ENCODE measurements at regions not wholly inside any gene's neighbourhood (a gene's known extent, or its start where the extent isn't known, plus 50 kb on each side); places are given as distances from the start of the nearest gene placed in this dataset.

DNA sequence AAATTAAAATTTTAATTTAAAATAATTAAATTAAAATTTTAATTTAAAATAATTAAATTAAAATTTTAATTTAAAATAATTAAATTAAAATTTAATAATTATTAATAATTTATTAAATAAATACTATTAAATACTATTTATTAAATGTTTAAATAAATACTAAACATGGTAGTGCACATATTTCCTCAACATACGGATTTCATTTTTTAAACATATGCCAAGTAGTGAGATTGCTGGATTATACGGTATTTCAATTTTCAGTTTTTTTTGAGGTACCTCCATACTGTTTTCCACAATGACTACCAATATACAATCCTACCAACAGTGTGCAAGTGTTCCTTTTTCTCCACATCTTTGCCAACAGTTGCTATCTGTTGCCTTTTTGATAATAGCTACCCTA is 852.9 kb upstream of the CDH8 start:
- ChIA-PET SMC1A (ENCODE audit: uncharacterized antibody, unreplicated experiment) (no interaction called here), RAD21 (ENCODE audit: unreplicated experiment) (no interaction called here), POLR2A (no interaction called here), CTCF (no interaction called here)
- H3K4me2 ChIP-seq (ENCODE audit: control insufficient read depth, insufficient read depth), result no peak overlapping the region
- H3K79me2 ChIP-seq (ENCODE audit: control insufficient read depth, insufficient read depth, low read length), result no peaks in the 10 kb centered on the region
- no peaks in the 10 kb centered on the region for H4K20me1 ChIP-seq (ENCODE audit: control insufficient read depth, insufficient read depth)
- H2AFZ ChIP-seq (ENCODE audit: control insufficient read depth, low read depth, low read length), result no peak overlapping the region
- H3K36me3 ChIP-seq (ENCODE audit: control insufficient read depth in 2 of 2, insufficient read depth in 2 of 2, low read length in 1 of 2), result no peaks in the 10 kb centered on the region
- H3K9ac ChIP-seq (ENCODE audit: control insufficient read depth, insufficient read depth, low read length), result no peak overlapping the region
- WGBS (ENCODE audit: insufficient coverage, insufficient replicate concordance, low lambda C conversion rate, missing lambda C conversion rate), result 91% methylated on average over 2 of the region's 2 CpGs
- TF ChIP-seq BCL11A (IDR thresholded peaks at IDR 0.05; ENCODE audit: low read depth, low read length) (no peak), RUNX3 (IDR thresholded peaks at IDR 0.05; ENCODE audit: low read length) (no peak), YBX1 (IDR thresholded peaks at IDR 0.05) (no peak), SREBF2 (IDR thresholded peaks at IDR 0.05; ENCODE audit: low read length) (no peak), SMC3 (IDR thresholded peaks at IDR 0.05; ENCODE audit: borderline replicate concordance, low read length) (no peak), YY1 (IDR thresholded peaks at IDR 0.05; ENCODE audit: low read depth, low read length) (no peak), TCF12 (IDR thresholded peaks at IDR 0.05; ENCODE audit: low read depth, low read length) (no peak), BMI1 (IDR thresholded peaks at IDR 0.05; ENCODE audit: borderline replicate concordance) (no peak), FOS (IDR thresholded peaks at IDR 0.05; ENCODE audit: borderline replicate concordance, extremely low read depth, insufficient read length) (no peak), ZNF274 (IDR thresholded peaks at IDR 0.05; ENCODE audit: insufficient read depth, insufficient read length) (no peak), MTA3 (IDR thresholded peaks at IDR 0.05; ENCODE audit: borderline replicate concordance, low read length) (no peak), RELA (IDR thresholded peaks at IDR 0.05; ENCODE audit: borderline replicate concordance, partially characterized antibody) (no peak)
- TF ChIP-seq, protein P1, sequence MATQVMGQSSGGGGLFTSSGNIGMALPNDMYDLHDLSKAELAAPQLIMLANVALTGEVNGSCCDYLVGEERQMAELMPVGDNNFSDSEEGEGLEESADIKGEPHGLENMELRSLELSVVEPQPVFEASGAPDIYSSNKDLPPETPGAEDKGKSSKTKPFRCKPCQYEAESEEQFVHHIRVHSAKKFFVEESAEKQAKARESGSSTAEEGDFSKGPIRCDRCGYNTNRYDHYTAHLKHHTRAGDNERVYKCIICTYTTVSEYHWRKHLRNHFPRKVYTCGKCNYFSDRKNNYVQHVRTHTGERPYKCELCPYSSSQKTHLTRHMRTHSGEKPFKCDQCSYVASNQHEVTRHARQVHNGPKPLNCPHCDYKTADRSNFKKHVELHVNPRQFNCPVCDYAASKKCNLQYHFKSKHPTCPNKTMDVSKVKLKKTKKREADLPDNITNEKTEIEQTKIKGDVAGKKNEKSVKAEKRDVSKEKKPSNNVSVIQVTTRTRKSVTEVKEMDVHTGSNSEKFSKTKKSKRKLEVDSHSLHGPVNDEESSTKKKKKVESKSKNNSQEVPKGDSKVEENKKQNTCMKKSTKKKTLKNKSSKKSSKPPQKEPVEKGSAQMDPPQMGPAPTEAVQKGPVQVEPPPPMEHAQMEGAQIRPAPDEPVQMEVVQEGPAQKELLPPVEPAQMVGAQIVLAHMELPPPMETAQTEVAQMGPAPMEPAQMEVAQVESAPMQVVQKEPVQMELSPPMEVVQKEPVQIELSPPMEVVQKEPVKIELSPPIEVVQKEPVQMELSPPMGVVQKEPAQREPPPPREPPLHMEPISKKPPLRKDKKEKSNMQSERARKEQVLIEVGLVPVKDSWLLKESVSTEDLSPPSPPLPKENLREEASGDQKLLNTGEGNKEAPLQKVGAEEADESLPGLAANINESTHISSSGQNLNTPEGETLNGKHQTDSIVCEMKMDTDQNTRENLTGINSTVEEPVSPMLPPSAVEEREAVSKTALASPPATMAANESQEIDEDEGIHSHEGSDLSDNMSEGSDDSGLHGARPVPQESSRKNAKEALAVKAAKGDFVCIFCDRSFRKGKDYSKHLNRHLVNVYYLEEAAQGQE (IDR thresholded peaks at IDR 0.05; ENCODE audit: low read depth, low read length), result no peak
- TF ChIP-seq, protein P2, sequence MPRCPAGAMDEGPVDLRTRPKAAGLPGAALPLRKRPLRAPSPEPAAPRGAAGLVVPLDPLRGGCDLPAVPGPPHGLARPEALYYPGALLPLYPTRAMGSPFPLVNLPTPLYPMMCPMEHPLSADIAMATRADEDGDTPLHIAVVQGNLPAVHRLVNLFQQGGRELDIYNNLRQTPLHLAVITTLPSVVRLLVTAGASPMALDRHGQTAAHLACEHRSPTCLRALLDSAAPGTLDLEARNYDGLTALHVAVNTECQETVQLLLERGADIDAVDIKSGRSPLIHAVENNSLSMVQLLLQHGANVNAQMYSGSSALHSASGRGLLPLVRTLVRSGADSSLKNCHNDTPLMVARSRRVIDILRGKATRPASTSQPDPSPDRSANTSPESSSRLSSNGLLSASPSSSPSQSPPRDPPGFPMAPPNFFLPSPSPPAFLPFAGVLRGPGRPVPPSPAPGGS (IDR thresholded peaks at IDR 0.05; ENCODE audit: borderline replicate concordance, insufficient read depth, low read depth, low read length, poor library complexity, severe bottlenecking), result no peak
- TF ChIP-seq, protein P3, sequence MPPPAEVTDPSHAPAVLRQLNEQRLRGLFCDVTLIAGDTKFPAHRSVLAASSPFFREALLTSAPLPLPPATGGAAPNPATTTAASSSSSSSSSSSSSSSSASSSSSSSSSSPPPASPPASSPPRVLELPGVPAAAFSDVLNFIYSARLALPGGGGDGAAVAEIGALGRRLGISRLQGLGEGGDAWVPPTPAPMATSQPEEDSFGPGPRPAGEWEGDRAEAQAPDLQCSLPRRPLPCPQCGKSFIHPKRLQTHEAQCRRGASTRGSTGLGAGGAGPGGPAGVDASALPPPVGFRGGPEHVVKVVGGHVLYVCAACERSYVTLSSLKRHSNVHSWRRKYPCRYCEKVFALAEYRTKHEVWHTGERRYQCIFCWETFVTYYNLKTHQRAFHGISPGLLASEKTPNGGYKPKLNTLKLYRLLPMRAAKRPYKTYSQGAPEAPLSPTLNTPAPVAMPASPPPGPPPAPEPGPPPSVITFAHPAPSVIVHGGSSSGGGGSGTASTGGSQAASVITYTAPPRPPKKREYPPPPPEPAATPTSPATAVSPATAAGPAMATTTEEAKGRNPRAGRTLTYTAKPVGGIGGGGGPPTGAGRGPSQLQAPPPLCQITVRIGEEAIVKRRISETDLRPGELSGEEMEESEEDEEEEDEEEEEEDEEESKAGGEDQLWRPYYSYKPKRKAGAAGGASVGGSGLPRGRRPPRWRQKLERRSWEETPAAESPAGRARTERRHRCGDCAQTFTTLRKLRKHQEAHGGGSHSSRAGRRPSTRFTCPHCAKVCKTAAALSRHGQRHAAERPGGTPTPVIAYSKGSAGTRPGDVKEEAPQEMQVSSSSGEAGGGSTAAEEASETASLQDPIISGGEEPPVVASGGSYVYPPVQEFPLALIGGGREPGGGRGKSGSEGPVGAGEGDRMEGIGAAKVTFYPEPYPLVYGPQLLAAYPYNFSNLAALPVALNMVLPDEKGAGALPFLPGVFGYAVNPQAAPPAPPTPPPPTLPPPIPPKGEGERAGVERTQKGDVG (CRISPR knock-in tag; IDR thresholded peaks at IDR 0.05), result no peak
- in situ Hi-C loops (cut with MboI) (loop anchor here (25.0 kb wide), 1 partner anchor 102 kb away; no protein-coding TSS in a partner anchor), intact Hi-C loops (cut with micrococcal nuclease; ENCODE audit: unreplicated experiment) (no loop called here)
- BruUV-seq (replicated peaks), result no TSS peak
- no peak overlapping the region for H3K4me3 ChIP-seq
- no peaks in the 10 kb centered on the region for H3K27me3 ChIP-seq (replicated peaks in 1 of 2; ENCODE audit: control insufficient read depth in 2 of 2, insufficient read depth in 2 of 2, low read length in 1 of 2)
- DNase-seq (ENCODE audit: low read depth, low spot score), result no peak
- H3K27ac ChIP-seq (ENCODE audit: control insufficient read depth, insufficient read depth), result no peak overlapping the region
- H3K9me3 ChIP-seq (replicated peaks; ENCODE audit: control insufficient read depth, insufficient read depth, low read length), result no peaks in the 10 kb centered on the region
- no peak for ATAC-seq
- H3K4me1 ChIP-seq (ENCODE audit: control insufficient read depth, insufficient read depth, low read length), result no peaks in the 10 kb centered on the region
- no peak for FAIRE-seq
